Neural cell (in vitro differentiated cells): ENCODE measurements at regions not wholly inside any gene's neighbourhood (a gene's known extent, or its start where the extent isn't known, plus 50 kb on each side); places are given as distances from the start of the nearest gene placed in this dataset.

Experiments used
- H2AFZ ChIP-seq: fragments of 200-600, 300-800 bp; sonication (generic), shearing (Covaris generic); 2 replicates; pipeline ENCODE4 v1.6.0; 2014; ENCODE audit warnings: low read depth, mild to moderate bottlenecking, antibody characterized with exemption, low read length, moderate library complexity
- H3F3A ChIP-seq: fragments of 200-600 bp; shearing (Covaris generic); 2 replicates; pipeline ENCODE4 v1.6.1; 2016; ENCODE audit warnings: mild to moderate bottlenecking, moderate library complexity, mixed read lengths, antibody characterized with exemption, low read length; ENCODE audit not compliant: insufficient read depth, poor library complexity, severe bottlenecking
- H3K27ac ChIP-seq: fragments of 200-600, 300-800 bp; sonication (generic), shearing (Covaris generic); 2 replicates; pipeline ENCODE4 v1.5.1; 2014; ENCODE audit warnings: mild to moderate bottlenecking, low read length, moderate library complexity
- H3K27me3 ChIP-seq: fragments of 300-800, 200-600 bp; sonication (generic), shearing (Covaris generic); 2 replicates; pipeline ENCODE4 v1.6.0; 2014; ENCODE audit warnings: mild to moderate bottlenecking, low read depth, low read length, moderate library complexity; ENCODE audit not compliant: insufficient read depth
- H3K36me3 ChIP-seq: fragments of 300-800, 200-600 bp; sonication (generic), shearing (Covaris generic); 2 replicates; pipeline ENCODE4 v1.5.1; 2014; ENCODE audit warnings: mild to moderate bottlenecking, antibody characterized with exemption, low read length, moderate library complexity; ENCODE audit not compliant: insufficient read depth
- H3K4me2 ChIP-seq: fragments of 300-800, 200-600 bp; sonication (generic), shearing (Covaris generic); 2 replicates; pipeline ENCODE4 v1.6.0; 2014; ENCODE audit warnings: mild to moderate bottlenecking, low read length
- H3K4me3 ChIP-seq: fragments of 300-800, 200-600 bp; sonication (generic), shearing (Covaris generic); 2 replicates; pipeline ENCODE4 v1.5.1; 2014; ENCODE audit warnings: mild to moderate bottlenecking, low read length, moderate library complexity
- H3K79me2 ChIP-seq: fragments of 200-600 bp; shearing (Covaris generic); replicated peaks from 2 replicates; pipeline ENCODE4 v1.6.0; 2014; ENCODE audit warnings: mild to moderate bottlenecking, low read length, moderate library complexity; ENCODE audit not compliant: insufficient read depth
- H3K9ac ChIP-seq: fragments of 300-800, 200-600 bp; sonication (generic), shearing (Covaris generic); 2 replicates; pipeline ENCODE4 v1.6.1; 2016; ENCODE audit warnings: mild to moderate bottlenecking, low read length, mixed read lengths
- H3K9me2 ChIP-seq: fragments of 200-600 bp; shearing (Covaris generic); 2 replicates; pipeline ENCODE4 v1.6.1; 2016; ENCODE audit warnings: mild to moderate bottlenecking, low read length, mixed read lengths; ENCODE audit not compliant: insufficient read depth
- H3K9me3 ChIP-seq: fragments of 200-600, 300-800 bp; sonication (generic), shearing (Covaris generic); 2 replicates; pipeline ENCODE4 v1.6.1; 2016; ENCODE audit warnings: mild to moderate bottlenecking, mixed run types, low read length, moderate library complexity, mixed read lengths
- H4K20me1 ChIP-seq: fragments of 200-600 bp; shearing (Covaris generic); 2 replicates; pipeline ENCODE4 v1.6.1; 2016; ENCODE audit warnings: mild to moderate bottlenecking, mixed run types; ENCODE audit not compliant: insufficient read depth
- CTCF ChIP-seq: fragments of 450-650 bp; IDR thresholded peaks from 2 replicates; pipeline ENCODE4 v1.5.1; 2014; ENCODE audit warnings: antibody characterized with exemption, mild to moderate bottlenecking, moderate library complexity; ENCODE audit not compliant: poor library complexity, severe bottlenecking
- EP300 ChIP-seq: fragments of 450-650 bp; conservative IDR thresholded peaks from 2 replicates; pipeline ENCODE4 v1.6.1; 2014; ENCODE audit warnings: antibody characterized with exemption, mild to moderate bottlenecking, moderate library complexity; ENCODE audit not compliant: poor library complexity, severe bottlenecking
- EZH2 ChIP-seq: fragments of 200-600, 300-800 bp; shearing (Covaris generic), sonication (generic); IDR thresholded peaks from 2 replicates; pipeline ENCODE4 v1.6.1; 2014; ENCODE audit warnings: antibody characterized with exemption, low read length, borderline replicate concordance, mild to moderate bottlenecking; ENCODE audit not compliant: insufficient read depth, poor library complexity, severe bottlenecking
- MXI1 ChIP-seq: fragments of 450-650 bp; conservative IDR thresholded peaks from 2 replicates; pipeline ENCODE4 v1.6.1; 2014; ENCODE audit warnings: antibody characterized with exemption, mild to moderate bottlenecking; ENCODE audit not compliant: poor library complexity, severe bottlenecking
- POLR2AphosphoS5 ChIP-seq: IDR thresholded peaks from 2 replicates; pipeline ENCODE4 v1.6.1; 2012
- RAD21 ChIP-seq: fragments of 450-650 bp; conservative IDR thresholded peaks from 2 replicates; pipeline ENCODE4 v1.6.1; 2014; ENCODE audit warnings: antibody characterized with exemption, mild to moderate bottlenecking, moderate library complexity
- SMC3 ChIP-seq: fragments of 450-650 bp; conservative IDR thresholded peaks from 2 replicates; pipeline ENCODE4 v1.6.1; 2014; ENCODE audit warnings: antibody characterized with exemption, mild to moderate bottlenecking, moderate library complexity; ENCODE audit not compliant: poor library complexity
- TAF1 ChIP-seq: IDR thresholded peaks from 2 replicates; pipeline ENCODE4 v1.6.1; 2012; ENCODE audit warnings: low read depth
- TF ChIP-seq, protein P1 (sequence below): IDR thresholded peaks from 2 replicates; pipeline ENCODE4 v1.6.1; 2012; ENCODE audit warnings: borderline replicate concordance

GRCh38 chr17:12402963-12403622 lies 262.6 kb upstream of the MYOCD start:
- no peaks in the 10 kb centered on the region for H3K27me3 ChIP-seq
- H3K27ac ChIP-seq, result no peak overlapping the region
- no peaks in the 10 kb centered on the region for H3F3A ChIP-seq
- H3K4me2 ChIP-seq, result no peak overlapping the region
- H2AFZ ChIP-seq, result no peak overlapping the region
- H3K4me3 ChIP-seq, result no peak overlapping the region
- no peaks in the 10 kb centered on the region for H3K9me3 ChIP-seq
- H4K20me1 ChIP-seq, result no peaks in the 10 kb centered on the region
- TF ChIP-seq POLR2AphosphoS5 (no peak), SMC3 (no peak), RAD21 (no peak), EP300 (no peak), TAF1 (no peak), EZH2 (no peak), CTCF (no peak)
- H3K9ac ChIP-seq, result no peak overlapping the region
- H3K9me2 ChIP-seq, result no peaks in the 10 kb centered on the region
- H3K79me2 ChIP-seq, result no peaks in the 10 kb centered on the region
- H3K36me3 ChIP-seq, result no peaks in the 10 kb centered on the region

DNA sequence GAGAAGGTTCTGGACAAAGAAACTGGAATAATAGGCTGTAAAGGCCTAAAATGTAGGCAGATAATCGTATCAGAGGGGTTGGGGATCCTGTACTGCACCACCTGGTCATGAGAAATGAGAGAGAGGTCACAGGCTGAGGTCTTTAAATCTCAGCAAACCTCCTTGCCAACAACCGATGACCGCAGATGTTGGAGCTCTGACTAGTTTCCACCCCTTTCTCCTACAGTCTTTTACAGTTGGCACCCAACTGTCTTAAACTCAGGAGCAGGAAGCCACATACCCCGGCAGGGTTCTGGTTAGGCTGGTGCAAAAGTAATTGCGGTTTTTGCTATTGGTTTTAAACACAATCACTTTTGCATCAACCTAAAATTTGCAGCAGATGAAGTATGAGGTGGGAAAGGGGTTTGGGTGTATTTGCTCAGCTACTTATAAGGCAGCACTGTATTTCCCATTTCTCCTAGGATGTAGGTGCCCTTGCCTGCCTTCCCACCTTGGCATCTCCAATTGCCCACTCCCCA lies 261.8 kb upstream of the MYOCD start:
- no peaks in the 10 kb centered on the region for H3K79me2 ChIP-seq
- H3F3A ChIP-seq, result no peaks in the 10 kb centered on the region
- no peak overlapping the region for H3K27ac ChIP-seq
- no peaks in the 10 kb centered on the region for H4K20me1 ChIP-seq
- H3K36me3 ChIP-seq, result no peaks in the 10 kb centered on the region
- H2AFZ ChIP-seq, result no peak overlapping the region
- H3K27me3 ChIP-seq, result no peaks in the 10 kb centered on the region
- H3K9me3 ChIP-seq, result no peaks in the 10 kb centered on the region
- TF ChIP-seq EZH2, result no peak
- TF ChIP-seq, protein P1, sequence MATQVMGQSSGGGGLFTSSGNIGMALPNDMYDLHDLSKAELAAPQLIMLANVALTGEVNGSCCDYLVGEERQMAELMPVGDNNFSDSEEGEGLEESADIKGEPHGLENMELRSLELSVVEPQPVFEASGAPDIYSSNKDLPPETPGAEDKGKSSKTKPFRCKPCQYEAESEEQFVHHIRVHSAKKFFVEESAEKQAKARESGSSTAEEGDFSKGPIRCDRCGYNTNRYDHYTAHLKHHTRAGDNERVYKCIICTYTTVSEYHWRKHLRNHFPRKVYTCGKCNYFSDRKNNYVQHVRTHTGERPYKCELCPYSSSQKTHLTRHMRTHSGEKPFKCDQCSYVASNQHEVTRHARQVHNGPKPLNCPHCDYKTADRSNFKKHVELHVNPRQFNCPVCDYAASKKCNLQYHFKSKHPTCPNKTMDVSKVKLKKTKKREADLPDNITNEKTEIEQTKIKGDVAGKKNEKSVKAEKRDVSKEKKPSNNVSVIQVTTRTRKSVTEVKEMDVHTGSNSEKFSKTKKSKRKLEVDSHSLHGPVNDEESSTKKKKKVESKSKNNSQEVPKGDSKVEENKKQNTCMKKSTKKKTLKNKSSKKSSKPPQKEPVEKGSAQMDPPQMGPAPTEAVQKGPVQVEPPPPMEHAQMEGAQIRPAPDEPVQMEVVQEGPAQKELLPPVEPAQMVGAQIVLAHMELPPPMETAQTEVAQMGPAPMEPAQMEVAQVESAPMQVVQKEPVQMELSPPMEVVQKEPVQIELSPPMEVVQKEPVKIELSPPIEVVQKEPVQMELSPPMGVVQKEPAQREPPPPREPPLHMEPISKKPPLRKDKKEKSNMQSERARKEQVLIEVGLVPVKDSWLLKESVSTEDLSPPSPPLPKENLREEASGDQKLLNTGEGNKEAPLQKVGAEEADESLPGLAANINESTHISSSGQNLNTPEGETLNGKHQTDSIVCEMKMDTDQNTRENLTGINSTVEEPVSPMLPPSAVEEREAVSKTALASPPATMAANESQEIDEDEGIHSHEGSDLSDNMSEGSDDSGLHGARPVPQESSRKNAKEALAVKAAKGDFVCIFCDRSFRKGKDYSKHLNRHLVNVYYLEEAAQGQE, result no peak
- no peak for TF ChIP-seq CTCF
- TF ChIP-seq EP300, result no peak
- TF ChIP-seq MXI1, result no peak
- no peak for TF ChIP-seq RAD21
- TF ChIP-seq POLR2AphosphoS5, result no peak
- no peak for TF ChIP-seq SMC3
- TF ChIP-seq TAF1, result no peak
- no peak overlapping the region for H3K4me3 ChIP-seq
- H3K4me2 ChIP-seq, result no peak overlapping the region
- H3K9ac ChIP-seq, result no peak overlapping the region
- H3K9me2 ChIP-seq, result no peaks in the 10 kb centered on the region
